ENCODE measurements at regions not wholly inside any gene's neighbourhood (a gene's known extent, or its start where the extent isn't known, plus 50 kb on each side); places are given as distances from the start of the nearest gene placed in this dataset.
A peak's percentile ranks its signal among the peaks of the same experiment; 100 is the strongest.
"Not testable (repeated sequence)": the region's sequence is repeated elsewhere in the genome, so short reads cannot be mapped to it uniquely, and the experiment has no call there.

DNA sequence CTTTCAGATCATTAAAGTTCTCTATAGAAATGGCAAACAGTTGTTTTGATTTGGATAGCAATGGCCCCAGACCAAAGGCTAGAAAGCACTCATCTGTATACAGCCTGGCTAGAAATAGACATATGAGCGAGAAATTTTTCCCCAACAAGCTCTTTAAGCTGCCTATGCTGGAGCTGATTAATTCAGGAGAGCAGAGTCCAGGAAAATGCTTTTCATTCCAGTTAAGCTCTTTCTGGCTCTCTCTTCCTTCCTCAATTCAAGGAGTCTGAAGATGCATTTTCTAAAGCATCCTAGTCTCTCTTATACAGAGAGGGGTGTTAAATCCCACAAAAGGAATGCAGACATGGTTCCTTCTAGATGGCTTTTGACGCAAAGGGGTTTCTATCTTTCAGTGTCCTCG lies 141.7 kb upstream of the RAI2 start:
- DNase-seq, result no peak

DNA sequence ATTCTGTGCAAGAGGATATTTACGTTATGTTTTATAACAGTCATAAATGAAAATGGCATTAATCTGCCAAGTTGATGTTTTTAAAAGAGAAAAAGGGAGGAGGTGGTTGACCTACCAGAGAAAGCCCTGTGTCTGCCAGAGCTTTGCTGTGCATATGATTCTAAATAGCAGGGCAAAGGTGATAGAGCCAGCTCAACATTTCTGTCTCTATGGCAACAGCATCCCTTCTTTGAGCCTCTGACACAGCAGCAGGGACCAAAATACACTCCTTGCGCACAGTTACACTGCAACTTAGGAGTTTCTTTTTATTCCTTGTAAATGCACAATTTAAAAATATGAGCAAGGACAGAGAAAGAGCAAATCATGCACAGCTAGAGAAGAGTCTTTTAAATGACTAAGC lies 133.3 kb upstream of the RAI2 start:
- no peak for DNase-seq

DNA sequence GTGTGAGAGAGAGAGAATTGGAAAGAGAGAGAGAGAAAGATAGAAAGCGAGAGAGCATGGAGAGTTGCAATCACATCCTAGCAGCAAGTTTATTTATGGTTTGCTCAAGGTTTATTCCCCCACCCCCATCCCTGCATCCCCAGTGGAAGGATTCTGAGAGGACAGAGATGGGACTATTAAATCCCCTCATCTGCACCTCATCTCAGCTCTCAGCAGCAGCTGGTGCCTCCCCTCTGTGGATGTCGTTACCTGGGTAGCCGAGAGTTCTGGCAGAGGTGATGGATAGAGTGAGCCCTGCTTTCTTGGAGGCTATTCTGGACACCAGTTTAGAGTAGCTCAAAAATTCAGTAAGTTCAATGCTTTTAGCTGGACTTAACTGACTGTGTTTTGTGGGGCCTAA lies 132.0 kb upstream of the RAI2 start:
- no peak for DNase-seq

DNA sequence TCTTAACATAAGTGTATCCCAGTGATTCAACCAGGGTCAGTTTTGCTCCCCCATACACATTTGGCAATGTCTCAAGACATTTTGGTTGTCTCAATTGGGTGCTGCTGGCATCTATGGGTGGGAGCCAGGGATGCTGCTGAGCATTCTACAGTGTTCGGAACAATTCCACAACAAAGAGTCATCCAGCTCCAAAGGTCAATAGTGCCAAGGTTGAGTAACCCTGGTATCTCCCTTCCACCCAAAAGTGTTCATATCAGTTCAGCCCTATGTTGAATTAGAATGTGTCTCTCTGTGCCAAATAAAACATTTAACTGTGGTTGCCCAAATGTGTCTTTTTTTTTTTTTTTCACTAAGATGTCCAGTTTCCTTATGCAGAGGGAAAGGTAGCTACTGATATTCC lies 129.4 kb upstream of the RAI2 start:
- no peak for DNase-seq

DNA sequence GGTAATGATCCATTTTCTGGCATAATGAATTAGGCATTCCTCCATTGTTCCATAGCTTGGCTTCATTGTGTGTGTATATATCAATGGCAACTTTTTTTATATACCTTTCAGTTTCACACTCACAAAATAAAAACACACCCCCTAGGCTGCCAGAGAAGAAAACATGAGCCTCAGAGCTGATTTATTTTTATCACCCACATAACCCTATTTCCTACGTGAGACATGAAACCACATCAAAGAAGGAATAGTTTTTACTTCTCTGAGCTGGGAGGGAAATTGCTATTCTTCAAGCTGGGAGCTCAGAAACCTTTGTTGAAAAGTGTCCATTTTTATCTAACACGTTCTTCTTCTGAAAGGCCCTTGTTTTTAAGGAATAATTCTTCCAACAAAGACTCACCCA lies 126.7 kb upstream of the RAI2 start:
- DNase-seq, result peak; percentile 21

DNA sequence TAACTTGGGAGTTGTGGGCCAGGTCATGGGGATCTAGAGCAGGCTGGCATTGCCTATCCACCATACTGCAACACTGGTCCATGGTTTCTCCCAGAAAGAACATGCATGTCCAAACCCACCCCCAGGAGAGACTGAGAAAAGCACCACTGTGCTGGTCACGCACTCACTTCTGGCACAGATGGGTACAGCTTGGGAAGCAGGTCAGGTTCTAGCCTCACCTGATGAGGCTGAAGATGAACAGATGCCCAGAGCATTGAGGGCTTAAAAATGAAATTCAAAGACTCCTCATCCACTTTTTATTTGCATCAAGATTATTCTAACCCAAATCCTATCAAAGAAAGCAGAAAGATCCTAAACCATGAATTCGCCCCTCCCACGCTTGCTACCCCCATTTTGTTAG lies 125.9 kb upstream of the RAI2 start:
- no peak for DNase-seq

DNA sequence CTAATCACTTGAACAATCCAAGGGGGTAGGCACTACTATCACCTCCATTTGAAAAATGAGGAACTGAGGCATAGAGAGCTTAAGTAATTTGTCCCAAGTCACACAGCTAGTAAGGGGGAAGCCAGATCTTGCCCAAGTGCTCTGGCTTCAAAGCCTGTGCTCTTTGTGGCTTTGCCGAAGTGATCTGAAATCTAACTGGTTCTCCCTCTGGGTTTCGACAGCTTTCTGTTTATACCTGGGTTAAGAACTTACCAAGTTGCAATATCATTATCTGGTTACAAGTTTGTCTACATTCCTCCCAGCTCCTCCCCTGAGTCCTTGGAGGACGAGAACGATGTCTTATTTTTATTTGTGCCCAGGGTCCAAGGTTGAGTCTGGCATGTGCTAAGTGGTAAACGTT lies 125.3 kb upstream of the RAI2 start:
- DNase-seq, result no peak

DNA sequence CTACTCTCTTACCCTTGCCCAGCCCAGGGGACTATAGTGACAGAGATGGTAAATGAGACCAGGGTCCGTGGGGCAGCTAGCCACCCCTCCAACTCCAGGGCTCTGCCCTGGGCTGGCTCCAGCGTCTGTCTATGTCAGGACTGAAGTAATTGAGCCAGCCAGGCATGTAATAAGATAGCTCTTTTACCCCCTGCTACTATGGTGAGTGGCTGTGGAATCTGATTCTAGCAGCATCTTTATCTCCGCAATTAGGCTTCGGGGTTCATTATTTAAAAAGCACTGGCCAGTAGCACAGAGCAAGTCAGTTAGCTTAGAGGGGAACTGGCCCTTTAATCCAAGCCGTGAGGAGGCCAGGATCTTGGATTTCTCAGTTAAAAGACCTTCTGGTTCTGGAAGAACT lies 123.3 kb upstream of the RAI2 start:
- DNase-seq, result no peak

DNA sequence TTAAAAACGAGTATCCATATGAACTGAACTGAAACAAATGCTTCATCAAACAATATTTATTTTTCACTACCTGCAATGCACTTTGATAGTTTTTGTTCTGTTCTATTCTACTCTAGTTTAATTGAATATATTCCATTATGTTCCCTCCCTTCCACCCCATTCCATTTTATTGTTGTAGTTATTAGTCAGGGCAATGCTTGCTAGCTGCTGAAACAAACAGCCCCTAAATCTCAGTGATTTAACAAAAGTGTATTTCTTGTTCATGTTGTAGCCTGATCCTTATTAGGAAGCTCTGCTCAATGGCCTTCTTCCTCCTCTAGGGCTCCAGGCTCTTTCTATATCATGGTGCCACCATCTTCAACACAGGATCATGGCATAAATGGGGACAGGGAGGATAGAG lies 122.3 kb upstream of the RAI2 start:
- DNase-seq, result no peak

DNA sequence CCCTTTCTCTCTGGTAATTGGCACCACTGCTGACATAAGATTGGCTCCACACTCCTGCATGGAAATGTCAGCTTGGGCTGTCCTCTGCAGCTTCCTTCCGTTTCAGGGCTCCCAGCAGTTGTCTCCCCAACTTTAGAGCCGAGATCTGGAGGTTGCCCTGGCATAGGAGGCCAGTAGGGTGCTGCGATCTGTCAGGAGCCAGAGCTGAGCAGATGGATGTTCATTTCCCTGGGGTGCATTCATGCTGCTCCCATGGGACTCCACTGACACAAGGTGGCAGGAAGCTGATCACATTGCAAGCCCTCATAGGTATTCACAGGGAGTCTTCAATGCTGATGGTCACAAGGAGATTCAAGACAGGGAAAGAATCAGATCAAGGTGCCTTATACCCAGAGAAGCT lies 116.6 kb upstream of the RAI2 start:
- no peak for DNase-seq

DNA sequence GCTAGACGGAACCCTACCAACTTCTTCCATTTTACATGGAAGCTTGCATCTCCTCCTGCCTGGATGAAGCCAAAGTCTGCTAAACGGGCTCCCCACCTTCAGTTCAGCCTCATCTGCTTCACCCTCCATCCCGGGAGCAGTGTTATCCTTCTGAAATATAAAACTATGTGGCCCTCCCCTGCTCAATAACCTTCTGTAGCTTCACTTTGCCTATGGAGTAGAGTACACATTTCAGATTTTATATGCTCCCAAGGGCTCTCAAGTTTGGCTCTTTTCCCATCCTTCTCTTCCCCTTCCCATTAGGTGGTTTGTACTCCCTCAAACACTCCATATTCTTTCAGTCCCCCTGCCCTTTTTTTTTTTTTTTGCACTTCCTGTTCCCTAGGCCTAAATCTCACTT lies 115.9 kb upstream of the RAI2 start:
- no peak for DNase-seq

DNA sequence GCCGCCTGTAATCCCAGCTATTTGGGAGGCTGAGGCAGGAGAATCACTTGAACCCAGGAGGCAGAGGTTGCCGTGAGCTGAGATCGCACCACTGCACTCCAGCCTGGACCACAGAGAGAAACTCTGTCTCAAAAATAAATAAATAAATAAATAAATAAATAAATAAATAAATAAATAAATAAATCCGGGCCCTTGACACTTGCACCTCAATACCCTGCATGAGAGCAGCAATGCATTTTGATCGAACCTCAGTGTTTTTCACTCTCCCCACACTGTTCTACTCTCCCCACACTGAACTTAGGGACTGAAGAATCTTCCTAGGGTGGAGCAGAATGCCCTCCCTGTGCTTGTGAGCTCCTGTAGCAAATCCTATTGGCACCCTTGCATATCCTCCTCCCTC lies 114.3 kb upstream of the RAI2 start:
- not testable (repeated sequence) for DNase-seq

DNA sequence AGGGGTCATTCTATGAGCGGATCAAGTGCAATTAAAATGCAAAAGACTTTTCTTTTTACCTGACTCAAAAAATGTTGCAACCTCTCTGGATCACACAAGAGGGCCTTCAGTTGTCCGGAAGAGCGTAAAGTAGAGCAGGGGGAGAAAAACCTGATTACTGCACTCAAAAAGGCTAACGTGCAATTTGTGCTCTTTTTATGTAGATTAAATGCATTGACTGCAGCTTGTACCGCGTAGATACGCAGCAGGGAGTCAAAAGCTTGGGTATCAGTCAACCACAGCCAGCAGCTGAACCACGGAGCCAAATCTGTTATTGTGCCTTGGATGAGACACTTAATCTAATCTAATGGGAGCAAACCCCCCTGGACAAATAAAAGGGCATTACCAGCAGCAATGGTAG lies 107.3 kb upstream of the RAI2 start:
- DNase-seq, result no peak

DNA sequence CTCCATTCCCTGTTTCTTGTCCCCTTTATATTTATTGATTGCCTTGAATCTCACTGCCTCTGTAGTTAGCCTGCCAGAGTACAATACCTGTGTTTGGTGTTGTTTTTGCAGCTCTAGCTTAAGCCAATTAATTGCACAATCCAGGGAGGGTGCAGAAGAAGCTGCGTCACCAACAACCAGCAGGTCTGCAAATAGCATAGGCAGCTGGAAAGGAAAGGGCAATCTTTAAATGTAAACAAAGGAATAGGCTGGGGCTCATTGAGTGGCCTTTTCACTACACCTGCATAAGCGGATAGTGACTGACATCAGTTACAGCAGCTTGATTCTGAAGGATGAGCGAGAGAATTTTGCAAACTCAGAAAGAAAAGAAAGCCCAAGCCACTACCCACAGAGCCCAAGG lies 106.8 kb upstream of the RAI2 start:
- no peak for DNase-seq

DNA sequence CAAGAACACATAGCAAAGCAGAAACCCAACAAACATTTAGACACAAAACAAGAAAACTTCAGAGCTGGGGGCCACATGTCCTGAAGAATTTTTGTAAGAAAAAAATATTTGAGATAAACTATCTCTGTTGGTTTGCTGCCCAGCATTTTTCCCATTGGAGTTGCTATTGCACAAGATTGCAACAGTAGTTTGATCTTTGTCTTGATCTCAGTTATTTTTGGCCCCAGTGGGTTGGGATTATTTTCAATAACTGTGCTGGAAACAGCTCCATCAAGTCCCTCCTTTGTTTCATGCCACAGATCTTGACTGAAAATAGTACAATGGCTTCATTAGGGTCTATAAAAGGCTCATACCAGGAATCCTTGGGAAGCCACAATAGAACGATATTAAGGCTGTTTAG lies 103.8 kb upstream of the RAI2 start:
- no peak for DNase-seq

DNA sequence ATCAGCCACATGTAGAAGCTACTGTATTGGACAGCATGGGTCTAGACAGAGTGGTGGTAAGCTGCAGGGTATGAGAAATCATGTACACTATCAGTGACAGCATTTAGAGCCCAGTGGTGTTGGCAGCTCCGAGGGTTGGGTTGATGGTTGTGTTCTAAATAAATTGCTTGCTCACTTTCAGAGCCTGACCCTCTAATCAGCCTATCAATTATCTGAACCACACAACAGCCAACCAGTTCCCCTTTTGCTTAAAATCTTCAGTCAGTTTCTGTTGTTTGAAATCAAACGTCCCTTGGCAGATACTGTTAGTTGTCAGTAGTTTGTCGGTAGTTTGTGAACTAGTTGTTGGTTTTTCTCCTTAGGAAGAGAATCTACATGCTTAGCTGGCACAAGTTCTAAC lies 99.8 kb upstream of the RAI2 start:
- DNase-seq, result no peak

DNA sequence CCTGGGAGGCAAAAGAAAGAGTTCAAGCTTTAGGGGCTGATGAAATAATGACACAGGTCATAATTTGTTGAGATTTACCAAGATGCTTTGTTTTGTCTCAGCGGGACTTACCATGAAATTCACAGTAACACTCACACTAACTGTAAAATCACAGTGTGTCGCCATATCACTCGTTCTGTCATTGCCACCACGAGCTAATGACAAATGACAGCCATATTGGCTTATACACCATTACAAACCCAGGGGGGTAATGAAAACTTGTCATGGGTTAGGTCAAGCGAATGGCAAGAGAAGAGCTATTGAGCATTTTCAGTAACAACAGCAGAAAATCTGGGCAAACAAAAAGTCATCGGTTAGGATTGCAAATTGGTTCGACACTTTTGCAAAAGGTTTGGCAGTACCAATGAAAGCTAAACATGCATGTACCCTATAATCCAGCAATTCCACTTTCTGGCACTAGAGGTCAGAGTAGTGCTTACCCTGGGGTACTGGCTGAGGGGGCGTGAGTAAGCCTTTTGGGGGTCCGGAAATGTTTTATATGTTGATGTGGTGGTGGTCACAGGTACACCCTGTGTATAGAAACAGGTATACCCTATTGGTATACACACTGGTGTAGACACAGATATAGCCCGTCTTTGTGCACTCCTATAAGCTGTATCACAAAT lies 83.9 kb upstream of the RAI2 start:
- DNase-seq, result peak; percentile 22

DNA sequence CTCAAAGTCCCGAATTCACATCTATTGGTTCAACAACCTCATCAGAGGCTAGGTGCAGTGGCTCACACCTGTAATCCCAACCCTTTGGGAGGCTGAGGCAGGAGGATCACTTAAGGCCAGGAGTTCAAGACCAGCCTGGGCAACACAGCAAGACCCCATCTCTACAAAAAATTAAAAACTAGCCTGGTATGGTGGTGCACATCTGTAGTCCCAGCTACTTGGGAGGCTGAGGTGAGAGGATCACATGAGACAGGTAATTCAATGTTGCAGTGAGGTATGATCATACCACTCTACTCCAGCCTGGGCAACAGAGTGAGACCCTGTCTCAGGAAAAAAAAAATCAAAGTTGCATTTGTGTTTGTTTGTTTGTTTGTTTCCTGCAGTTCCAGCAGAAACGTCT lies 80.1 kb upstream of the RAI2 start:
- DNase-seq, result not testable (repeated sequence)

DNA sequence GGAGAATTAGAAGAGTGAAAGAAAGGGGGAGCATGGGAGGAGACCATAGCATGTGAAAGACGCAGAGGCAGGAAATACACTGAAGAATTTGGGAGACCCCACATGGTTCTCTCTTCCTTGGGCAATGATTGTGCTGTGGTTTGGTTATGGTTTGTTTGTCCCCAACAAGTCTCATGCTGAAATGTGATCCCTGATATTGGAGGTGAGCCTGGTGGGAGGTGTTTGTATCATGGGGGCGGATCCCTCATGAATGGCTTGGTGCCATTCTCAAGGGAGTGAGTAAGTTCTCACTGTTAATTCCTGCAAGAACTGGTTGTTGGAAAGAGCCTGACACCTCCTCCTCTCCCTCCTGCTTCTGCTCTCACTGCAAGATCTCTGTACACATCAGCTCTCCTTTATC lies 78.6 kb upstream of the RAI2 start:
- DNase-seq, result no peak

DNA sequence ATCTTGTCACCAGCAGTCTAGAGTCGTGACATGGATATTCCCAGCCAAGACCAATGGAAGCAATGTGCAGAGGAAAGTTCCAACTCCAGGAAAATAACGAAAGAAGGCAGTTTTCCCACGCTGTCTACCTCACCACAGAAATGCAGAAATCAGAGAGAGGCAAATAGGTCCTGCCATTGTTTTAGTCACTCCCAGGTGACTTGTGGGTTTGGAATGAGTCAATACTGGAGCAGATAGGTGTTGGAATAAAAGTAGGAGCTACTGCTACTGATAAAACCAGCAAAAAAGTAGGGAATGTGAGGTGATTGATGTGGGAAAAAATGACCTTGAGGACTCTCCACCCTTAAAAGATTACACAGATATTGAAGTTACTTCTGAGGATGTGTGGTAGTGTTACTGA lies 72.8 kb upstream of the RAI2 start:
- no peak for DNase-seq

DNA sequence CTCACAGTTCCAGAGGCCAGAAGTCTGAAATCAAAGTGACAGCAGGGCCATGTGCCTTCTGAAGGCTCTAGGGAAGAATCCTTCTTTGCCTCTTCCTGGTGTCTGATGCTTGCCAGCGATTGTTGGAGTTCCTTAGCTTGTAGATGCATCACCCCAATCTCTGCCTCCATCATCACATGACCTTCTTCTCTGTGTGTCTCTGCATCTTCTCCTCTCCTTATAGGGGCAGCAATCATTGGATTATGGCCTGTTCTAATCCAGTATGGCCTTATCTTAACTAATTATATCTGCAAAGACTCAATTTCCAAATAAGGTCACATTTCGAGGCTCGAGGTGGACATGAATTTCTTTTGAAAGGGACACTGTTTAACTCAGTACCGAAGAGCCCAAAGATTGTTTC lies 71.7 kb upstream of the RAI2 start:
- no peak for DNase-seq

DNA sequence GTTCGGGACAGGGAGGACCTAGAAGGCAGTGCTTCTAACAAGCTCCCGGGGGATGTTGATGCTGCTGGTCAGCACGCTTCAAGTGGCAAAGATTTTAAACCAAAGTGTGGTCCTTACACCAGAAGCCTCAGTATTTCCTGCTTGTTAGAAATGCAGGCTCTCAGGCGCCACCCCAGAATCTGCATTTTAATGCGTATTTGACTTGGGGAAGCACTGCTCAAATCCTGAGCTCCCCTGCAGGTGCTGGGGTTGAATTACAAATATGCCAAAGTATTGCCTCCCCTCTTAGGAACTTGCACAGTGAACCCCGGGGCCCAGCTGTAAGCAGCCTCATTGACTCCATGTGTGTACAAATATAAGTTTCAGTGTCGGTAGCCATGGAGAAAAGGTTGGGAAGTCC lies 70.8 kb upstream of the RAI2 start:
- no peak for DNase-seq

DNA sequence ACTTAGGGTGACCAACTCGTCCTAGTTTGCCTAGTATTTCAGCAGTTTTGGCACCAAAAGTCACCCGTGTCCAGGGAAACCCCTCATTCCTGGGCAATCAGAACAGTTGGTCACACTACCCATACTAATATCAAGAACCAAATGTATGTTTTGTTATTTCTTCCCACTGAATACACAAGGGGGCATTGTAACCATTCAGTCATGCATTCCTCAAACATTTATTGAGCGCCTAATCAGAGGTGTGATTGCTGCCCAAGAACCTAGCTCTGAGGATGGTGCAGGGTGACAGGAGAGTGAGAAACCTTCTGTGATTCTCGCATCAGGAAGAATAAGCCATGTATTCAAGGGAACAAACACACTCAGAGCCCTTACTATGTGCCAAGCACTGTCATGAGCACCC lies 69.8 kb upstream of the RAI2 start:
- no peak for DNase-seq

DNA sequence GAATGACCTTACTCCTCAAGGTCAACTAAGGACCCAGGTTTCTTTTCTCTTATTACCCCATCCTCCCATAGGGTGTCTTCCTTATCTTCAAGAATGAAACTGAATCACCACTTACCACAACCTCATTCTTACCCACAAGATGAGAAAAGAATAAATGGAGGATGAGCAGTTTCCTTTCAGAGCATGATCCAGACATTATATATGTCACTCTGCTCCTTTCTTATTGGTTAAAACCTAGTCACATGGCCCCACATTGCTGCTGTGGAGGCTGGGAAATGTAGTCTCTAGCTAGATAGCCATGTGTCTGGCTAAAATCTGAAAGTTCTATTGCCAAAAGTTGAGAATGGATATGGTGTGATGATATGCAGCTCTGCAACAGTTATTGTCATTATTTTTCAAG lies 62.4 kb upstream of the RAI2 start:
- DNase-seq, result no peak

DNA sequence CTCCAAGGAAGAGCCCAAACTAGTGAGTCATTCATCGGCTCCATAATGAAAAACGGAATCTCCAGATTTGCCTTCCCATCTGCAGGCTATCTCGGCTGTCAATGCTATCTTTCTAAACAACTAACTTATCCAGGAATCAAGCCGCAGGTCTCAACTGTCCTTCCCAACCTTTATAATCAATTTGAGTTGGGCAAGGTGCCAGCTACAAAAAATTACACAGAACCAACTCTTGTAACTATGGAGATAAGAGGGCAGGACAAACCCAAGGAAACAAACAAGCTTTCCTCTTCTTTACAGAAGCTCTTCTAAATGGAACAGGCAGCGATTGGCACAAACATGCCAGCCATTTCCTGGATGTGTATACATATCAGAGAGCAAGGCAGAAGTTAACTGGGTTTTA lies 61.2 kb upstream of the RAI2 start:
- DNase-seq, result no peak

DNA sequence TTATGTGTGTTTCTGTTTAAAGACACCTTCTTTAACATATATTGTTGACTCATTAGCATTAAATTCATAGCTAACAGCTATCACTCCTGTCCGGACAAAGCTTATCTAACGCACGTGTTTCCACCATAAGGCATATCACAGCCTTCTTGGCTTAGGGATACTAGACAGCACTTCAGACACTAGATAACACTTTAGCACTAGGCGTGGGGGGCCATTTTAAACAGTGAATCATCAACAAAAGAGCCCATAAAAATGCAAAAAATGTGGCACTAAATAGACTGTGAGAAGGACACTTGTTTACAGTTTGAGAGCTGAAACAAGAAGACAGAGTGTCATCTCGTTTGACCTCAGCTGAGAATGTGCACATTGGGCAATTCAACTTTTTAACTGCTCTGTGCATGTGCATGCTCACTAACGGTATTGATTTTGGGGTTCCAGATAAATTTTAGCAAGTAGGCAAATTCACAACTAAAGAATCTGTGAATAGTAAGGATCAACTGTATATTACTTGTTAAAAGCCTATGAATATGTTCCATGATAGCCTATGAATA lies 58.9 kb upstream of the RAI2 start:
- no peak for DNase-seq
